Dedifferentiated amniotic fluid mesenchymal stem cell (primary cell): ENCODE measurements at regions not wholly inside any gene's neighbourhood (a gene's known extent, or its start where the extent isn't known, plus 50 kb on each side); places are given as distances from the start of the nearest gene placed in this dataset.
"Not testable (repeated sequence)": the region's sequence is repeated elsewhere in the genome, so short reads cannot be mapped to it uniquely, and the experiment has no call there.

Source experiments
- DNase-seq: peaks from one replicate; pipeline ENCODE4 v3.0.0-alpha.2; 2016; ENCODE audit errors: extremely low spot score

- DNase-seq, result no peak
Measured at GRCh38 chr7:106523482-106523881, 137.5 kb downstream of the CCDC71L start.

DNA sequence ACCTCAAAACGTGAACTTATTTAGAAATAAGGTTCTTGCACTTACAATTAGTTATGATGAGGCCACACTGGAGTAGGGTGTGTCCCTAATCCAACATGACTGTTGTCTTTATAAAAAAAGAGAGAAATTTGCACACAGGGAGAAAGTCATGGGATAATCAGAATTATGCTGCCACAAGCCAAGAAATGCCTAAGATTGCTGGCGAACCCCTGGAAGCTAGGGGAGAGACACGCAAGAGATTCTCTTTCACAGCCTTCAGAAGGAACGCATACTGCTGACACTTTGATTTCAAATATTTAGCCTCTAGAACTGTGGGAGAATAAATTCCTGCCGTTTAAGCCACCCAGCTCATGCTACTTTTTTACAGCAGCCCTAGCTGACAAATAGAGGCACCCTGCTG, 138.3 kb downstream of the CCDC71L start:
- no peak for DNase-seq

DNA sequence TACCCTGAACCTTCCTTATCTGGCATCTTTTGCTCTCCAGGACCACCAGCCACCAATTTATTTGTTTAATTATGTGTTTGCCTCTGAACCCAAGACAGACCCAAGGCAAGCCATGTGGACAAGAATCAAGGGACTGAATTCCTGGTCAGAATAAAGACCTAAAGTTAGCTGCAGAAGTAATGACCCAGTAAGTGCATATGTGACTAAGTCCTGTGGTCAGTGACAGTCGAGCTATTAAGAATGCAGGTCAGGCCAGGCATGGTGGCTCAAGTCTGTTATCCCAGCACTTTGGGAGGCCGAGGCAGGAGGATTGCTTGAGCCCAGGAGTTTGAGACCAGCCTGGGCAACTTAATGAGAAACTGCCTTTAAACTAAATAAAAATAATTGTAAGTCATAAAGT, 139.4 kb downstream of the CCDC71L start:
- DNase-seq, result no peak

- no peak for DNase-seq
Measured at GRCh38 chr7:106520962-106521514, 139.9 kb downstream of the CCDC71L start.

- DNase-seq, result no peak
Measured at GRCh38 chr7:106518967-106519366, 142.0 kb downstream of the CCDC71L start.

- no peak for DNase-seq
Measured at GRCh38 chr7:106518239-106518638, 142.7 kb downstream of the CCDC71L start.

DNA sequence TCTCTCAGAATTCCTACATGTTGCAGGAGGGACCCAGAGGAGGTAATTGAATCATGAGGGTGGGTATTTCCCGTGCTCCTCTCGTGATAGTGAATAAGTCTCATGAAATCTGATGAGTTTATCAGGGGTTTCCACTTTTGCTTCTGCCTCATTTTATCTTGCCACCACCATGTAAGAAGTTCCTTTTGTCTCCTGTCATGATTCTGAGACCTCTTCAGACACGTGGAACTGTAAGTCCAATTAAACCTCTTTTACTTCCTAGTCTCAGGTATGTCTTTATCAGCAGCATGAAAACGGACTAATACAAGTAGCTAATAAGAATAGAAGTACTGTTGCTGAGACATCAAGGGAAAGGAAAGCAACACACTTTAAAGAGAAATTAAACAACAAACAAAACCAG, 143.4 kb downstream of the CCDC71L start:
- no peak for DNase-seq

DNA sequence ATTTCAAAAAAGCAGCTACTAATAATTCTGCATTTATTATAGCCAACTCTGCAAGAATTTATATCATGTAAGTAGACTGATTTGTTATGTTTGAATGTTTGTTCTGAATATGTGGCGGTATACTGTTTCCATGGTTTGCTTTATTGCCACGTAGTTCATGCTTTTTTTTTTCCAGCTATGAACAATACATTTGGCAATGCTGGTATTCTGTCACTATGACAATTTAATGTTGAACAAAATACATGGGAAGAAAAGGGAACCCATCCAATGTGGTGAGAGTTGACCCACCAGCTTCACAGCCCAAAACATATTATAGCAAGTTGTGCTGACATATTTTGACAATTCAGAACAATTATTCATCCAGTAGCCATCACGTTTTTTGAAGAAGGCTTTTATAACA, 145.6 kb downstream of the CCDC71L start:
- no peak for DNase-seq

DNA sequence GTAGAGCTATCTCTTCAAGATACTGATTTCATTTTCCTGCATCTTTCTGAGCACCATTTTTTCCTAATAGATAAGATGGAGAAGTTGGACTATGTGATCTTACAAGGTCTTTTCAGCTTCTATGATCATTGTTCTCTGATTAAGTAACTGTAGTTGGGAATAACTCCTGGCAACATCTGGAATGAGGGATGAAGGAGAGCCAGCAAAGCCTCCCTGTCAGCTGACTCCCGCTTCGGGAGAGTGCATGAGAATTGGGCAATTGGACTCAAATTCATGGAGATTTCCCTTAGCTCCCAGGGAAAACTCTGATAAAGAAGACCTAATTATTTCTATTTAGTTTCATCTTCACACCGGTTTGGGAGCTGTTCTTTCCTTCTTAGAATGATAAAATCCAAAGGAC, 146.1 kb downstream of the CCDC71L start:
- no peak for DNase-seq

GRCh38 chr7:106512217-106512616, 148.7 kb downstream of the CCDC71L start:
- DNase-seq, result no peak

DNA sequence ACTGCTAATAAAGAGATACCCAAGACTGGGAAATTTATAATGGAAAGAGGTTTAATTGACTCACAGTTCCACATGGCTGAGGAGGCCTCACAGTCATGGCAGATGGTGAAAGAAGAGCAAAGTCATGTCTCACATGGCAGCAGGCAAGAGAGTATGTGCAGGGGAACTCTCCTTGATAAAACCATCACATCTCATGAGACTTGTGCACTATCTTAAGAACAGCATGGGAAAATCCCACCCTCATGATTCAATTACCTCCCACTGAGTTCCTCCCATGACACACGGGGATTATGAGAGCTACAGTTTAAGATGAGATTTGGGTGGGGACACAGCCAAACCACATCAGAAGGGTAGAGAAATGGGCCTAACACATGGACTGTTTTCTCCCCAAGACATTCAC, 156.3 kb downstream of the CCDC71L start:
- DNase-seq, result no peak

DNA sequence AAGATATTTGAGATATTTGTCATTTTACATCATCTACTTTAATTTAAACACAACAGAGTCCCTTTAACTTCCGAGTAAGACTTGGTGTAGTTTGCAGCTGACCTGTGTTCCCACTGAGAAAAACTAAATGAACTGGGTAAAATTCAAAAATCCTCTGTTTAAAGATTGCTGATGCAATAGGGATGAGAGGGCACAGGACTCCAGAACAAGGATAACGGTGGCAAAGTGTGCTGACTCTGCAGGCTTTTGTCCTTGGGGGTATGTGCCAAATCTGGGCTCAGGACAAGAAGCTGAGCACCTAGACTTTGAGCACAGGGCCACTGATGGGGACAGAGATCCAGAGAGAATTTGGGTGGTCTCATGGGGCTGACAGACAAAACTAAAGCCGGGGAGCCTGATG, 156.8 kb downstream of the CCDC71L start:
- no peak for DNase-seq

- no peak for DNase-seq
Measured at GRCh38 chr7:106503626-106504025, 157.3 kb downstream of the CCDC71L start.

GRCh38 chr7:106501605-106502580, 159.1 kb downstream of the CCDC71L start:
- DNase-seq, result no peak

GRCh38 chr7:106499897-106500296, 161.1 kb downstream of the CCDC71L start:
- no peak for DNase-seq

DNA sequence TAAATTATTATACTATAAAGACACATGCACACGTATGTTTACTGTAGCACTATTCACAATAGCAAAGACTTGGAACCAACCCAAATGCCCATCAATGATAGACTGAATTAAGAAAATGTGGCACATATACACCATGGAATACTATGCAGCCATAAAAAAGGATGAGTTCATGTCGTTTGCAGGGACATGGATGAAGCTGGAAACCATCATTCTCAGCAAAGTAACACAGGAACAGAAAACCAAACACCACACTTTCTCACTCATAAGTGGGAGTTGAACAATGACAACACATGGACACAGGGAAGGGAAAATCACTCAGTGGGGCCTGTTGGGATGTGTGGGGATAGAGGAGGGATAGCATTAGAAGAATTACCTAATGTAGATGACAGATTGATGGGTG, 163.0 kb downstream of the CCDC71L start:
- not testable (repeated sequence) for DNase-seq

GRCh38 chr7:106493041-106493731, 167.8 kb downstream of the CCDC71L start:
- no peak for DNase-seq

DNA sequence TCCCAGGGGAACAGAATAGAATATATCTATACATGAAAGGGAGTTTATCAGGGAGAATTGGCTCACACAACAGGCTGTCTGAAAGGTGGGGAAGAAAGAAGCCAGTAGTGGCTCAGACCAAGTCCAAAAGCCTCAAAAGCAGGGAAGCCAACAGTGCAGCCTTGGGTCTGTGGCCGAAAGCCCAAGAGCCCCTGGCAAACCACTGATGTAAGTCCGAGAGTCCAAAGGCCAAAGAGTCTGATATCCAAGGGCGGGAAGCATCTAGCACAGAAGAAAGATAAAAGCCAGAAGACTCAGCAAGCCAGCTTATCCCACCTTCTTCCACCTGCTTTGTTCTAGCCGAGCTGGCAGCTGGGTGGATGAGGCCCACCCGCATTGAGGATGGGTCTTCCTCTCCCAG, 172.5 kb downstream of the CCDC71L start:
- DNase-seq, result no peak

DNA sequence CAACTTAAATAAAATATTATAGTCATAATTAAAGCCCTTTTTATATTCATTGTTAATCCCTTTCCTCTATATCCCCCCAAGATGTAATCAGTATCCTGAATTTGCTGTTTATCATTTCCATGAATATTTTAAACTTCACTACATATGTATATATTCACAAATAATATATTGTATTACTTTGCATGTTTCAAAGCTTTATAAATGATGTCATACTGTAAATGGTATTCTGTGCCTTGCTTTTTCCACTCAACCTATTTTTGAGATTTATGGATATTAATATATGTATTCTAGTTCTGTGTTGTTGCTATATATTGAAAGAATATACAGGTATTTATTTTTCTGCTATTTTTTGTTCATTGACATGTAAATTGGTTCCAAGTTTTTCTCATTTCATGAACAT, 173.1 kb downstream of the CCDC71L start:
- no peak for DNase-seq

DNA sequence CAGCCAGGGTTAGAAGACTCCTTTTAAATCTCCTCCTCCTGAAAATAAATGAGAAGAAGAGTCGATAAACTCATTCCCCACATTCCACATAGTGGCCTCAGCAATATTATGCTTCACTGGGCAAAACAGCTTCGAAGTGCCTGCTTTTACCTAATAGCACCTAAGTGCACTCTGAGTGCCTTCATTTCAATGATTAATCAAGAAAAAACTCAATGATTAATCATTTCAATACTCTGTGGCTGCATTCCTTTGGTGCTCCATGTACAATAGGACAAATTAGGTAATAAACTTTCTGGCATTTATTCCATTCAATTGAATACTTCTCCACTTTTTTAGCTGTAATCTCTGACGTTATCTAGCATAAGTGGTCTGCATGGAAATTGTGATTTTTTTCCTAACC, 174.6 kb downstream of the CCDC71L start:
- DNase-seq, result no peak

GRCh38 chr7:106485919-106486318, 175.0 kb downstream of the CCDC71L start:
- DNase-seq, result no peak

GRCh38 chr7:106485031-106485551, 175.9 kb downstream of the CCDC71L start:
- peak; percentile 83 for DNase-seq

DNA sequence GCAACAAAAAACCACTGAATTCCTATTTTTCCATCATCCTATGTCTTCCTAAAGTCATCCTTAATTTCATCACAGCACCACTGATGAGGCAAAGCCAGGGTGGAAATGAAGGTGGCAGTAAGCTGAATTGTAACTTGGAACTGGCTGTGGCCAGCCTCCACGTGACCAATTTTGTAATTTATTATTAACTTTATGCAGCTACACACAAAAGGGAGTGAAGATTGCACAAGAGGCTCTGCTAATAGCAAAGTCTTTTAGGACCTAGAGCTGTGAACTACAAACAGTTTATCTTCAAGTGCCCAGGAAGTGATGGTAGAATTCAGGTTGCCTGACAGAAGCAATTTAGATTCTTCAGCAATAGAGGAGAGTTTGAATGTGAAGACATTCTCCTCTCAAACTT, 176.4 kb downstream of the CCDC71L start:
- no peak for DNase-seq
